Ecto neural progenitor cell (in vitro differentiated cells): ENCODE measurements at regions not wholly inside any gene's neighbourhood (a gene's known extent, or its start where the extent isn't known, plus 50 kb on each side); places are given as distances from the start of the nearest gene placed in this dataset.
"Not testable (repeated sequence)": the region's sequence is repeated elsewhere in the genome, so short reads cannot be mapped to it uniquely, and the experiment has no call there.

Source experiments
- DNase-seq: peaks from one replicate; pipeline ENCODE4 v3.0.0-alpha.2; 2018; ENCODE audit warnings: low spot score

- not testable (repeated sequence) for DNase-seq
Observed at GRCh38 chr1:194001726-194002350, 815.4 kb upstream of the B3GALT2 start.

GRCh38 chr1:193988885-193989284, 802.5 kb upstream of the B3GALT2 start:
- no peak for DNase-seq

- no peak for DNase-seq
Observed at GRCh38 chr1:193979219-193979618, 792.8 kb upstream of the B3GALT2 start.

- DNase-seq, result no peak
Observed at GRCh38 chr1:193974286-193974798, 787.9 kb upstream of the B3GALT2 start.

GRCh38 chr1:193973428-193973827, 787.0 kb upstream of the B3GALT2 start:
- DNase-seq, result no peak

- no peak for DNase-seq
Observed at GRCh38 chr1:193971595-193971994, 785.2 kb upstream of the B3GALT2 start.

- no peak for DNase-seq
Observed at GRCh38 chr1:193960499-193960898, 774.1 kb upstream of the B3GALT2 start.

- no peak for DNase-seq
Observed at GRCh38 chr1:193960040-193960439, 773.6 kb upstream of the B3GALT2 start.

- DNase-seq, result no peak
Observed at GRCh38 chr1:193957556-193958095, 771.2 kb upstream of the B3GALT2 start.

- DNase-seq, result no peak
Observed at GRCh38 chr1:193952778-193953374, 766.5 kb upstream of the B3GALT2 start.

GRCh38 chr1:193951984-193952383, 765.6 kb upstream of the B3GALT2 start:
- DNase-seq, result no peak

GRCh38 chr1:193944454-193944853, 758.0 kb upstream of the B3GALT2 start:
- DNase-seq, result no peak

GRCh38 chr1:193940176-193940575, 753.8 kb upstream of the B3GALT2 start:
- no peak for DNase-seq

- DNase-seq, result no peak
Observed at GRCh38 chr1:193939585-193939984, 753.2 kb upstream of the B3GALT2 start.

- DNase-seq, result no peak
Observed at GRCh38 chr1:193937308-193937707, 750.9 kb upstream of the B3GALT2 start.

GRCh38 chr1:193932979-193933378, 746.6 kb upstream of the B3GALT2 start:
- DNase-seq, result no peak

- DNase-seq, result no peak
Observed at GRCh38 chr1:193931356-193931755, 744.9 kb upstream of the B3GALT2 start.

- no peak for DNase-seq
Observed at GRCh38 chr1:193929374-193930033, 743.1 kb upstream of the B3GALT2 start.

- no peak for DNase-seq
Observed at GRCh38 chr1:193927550-193927949, 741.1 kb upstream of the B3GALT2 start.

- DNase-seq, result no peak
Observed at GRCh38 chr1:193926956-193927355, 740.5 kb upstream of the B3GALT2 start.

GRCh38 chr1:193919827-193920226, 733.4 kb upstream of the B3GALT2 start:
- DNase-seq, result no peak

- no peak for DNase-seq
Observed at GRCh38 chr1:193916452-193916851, 730.0 kb upstream of the B3GALT2 start.

- DNase-seq, result no peak
Observed at GRCh38 chr1:193914871-193915270, 728.5 kb upstream of the B3GALT2 start.
